ENCODE measurements at regions not wholly inside any gene's neighbourhood (a gene's known extent, or its start where the extent isn't known, plus 50 kb on each side); places are given as distances from the start of the nearest gene placed in this dataset.

- no peak for DNase-seq
Measured at GRCh38 chr2:128818704-128819491, 500.2 kb upstream of the HS6ST1 start.

GRCh38 chr2:128820452-128820851 is 501.8 kb upstream of the HS6ST1 start:
- DNase-seq, result no peak

- no peak for DNase-seq
Measured at GRCh38 chr2:128821010-128821409, 502.3 kb upstream of the HS6ST1 start.

GRCh38 chr2:128832946-128833663 is 514.4 kb upstream of the HS6ST1 start:
- peak; percentile 27 for DNase-seq

DNA sequence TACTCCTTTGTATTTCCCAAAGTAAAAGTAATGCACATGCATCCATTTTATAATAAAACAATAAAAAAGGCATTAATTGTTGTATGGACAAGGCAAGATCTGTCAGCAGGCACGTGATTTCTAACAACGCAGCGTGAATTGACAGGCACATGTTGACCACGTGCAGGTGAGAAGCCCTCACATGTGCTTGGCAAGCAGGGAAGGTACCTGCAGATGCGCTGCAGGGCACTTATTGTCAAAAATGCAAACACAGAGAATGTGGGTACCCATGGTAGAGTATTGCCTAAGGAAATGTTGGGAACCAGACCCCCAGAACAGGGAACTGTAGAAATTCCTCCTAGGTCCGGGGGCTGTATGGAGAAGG is 515.0 kb upstream of the HS6ST1 start:
- DNase-seq, result no peak

- DNase-seq, result peak; percentile 10
Measured at GRCh38 chr2:128834207-128834879, 515.7 kb upstream of the HS6ST1 start.

GRCh38 chr2:128834880-128835252 is 516.2 kb upstream of the HS6ST1 start:
- DNase-seq, result no peak

DNA sequence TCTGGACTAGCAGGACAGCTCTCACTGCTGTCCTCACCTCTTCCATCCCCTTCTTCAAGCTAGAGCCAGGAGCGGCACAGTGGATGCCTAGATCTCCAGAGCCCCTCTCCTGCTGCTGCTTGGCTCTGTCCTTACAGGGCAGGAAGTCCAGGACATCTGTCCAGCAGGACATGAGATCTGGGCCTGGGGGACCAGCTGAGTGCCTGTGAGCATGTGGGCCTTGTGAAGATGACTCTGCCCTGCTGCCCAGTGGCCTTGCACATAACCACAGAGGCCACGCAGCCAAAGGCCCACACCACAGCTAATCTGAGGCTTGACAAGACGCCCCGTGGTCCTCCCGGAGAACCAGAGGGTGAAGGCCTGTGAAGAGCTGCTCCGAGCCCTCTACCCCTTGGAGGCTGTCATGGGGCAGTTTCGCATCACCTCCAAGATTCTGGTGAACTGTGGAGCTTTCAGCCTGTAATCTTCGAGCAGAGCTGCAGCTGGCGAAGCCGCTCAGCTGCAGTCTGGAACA is 516.7 kb upstream of the HS6ST1 start:
- no peak for DNase-seq

- no peak for DNase-seq
Measured at GRCh38 chr2:128835974-128836373, 517.3 kb upstream of the HS6ST1 start.

- no peak for DNase-seq
Measured at GRCh38 chr2:128836559-128837100, 518.0 kb upstream of the HS6ST1 start.

- no peak for DNase-seq
Measured at GRCh38 chr2:128838244-128838643, 519.6 kb upstream of the HS6ST1 start.

DNA sequence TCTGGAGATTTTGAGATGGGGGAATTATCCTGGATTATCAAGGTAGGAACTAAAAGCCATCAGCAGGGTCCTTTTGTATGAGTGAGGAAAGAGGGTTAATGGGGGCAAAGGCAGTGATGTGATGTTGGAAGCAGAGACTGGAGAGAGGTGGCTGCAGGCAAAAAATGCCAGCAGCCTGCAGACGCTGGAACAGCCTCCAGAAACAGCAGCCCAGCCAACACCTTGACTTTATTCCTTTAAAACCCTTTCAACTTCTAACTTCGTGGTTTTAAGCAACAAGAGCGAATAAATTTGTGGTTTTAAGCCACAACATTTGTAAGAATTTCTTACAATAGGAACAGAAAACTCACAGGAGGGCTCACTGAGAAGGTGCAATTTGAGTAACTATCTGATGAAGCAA is 523.1 kb upstream of the HS6ST1 start:
- no peak for DNase-seq

DNA sequence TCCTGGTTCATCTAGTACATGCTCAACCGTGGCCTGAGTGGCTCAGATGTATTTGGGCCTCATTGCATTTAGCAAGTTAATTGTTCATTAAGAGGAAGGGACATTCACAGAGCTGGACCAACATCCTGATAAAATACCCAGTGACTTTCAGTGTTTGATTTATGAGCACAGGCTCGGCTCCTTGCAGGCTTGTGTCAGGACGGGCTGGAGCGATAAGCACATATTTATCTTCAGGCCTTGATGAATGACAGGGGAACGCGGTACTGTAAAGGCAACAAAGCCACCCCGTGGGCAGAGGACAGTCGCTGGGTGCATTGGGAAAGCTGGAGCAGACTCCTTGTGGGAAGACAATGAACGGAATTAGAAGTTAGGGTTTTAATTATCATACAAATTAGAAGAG is 548.6 kb upstream of the HS6ST1 start:
- no peak for DNase-seq

DNA sequence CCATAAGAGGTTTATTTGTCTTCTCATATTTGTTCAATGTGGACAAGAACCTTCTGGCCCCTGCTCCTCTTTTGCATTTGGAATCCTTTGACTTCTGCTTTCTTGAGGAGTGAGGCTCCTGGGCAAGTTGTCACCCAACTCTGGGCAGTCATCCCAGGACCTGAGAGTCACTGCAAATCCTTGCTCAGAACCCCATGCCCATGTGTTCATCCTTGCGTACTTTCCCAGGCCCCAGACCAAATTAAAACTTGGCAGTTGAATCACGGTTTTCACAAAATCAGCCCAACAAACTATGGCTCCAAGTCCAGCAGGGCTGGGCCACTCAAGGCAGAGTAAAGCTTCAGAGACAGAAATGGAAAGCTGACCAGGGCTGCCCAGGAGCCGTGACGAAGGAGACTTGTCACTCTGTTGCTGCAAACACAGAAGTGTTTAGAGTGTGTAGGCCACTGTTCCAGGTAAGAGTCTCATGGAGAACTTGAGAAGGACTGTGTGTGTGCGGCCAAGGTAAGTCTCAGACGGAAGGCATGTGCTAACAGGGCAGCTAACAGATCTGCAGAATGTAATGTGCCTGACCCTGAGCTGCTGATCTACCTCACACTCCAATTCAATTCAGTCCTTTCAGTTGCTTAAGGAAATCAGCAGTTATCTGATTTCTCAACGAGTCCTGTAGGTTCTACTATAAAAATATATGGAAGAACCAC is 549.4 kb upstream of the HS6ST1 start:
- no peak for DNase-seq

GRCh38 chr2:128868686-128869551 is 550.3 kb upstream of the HS6ST1 start:
- no peak for DNase-seq

- DNase-seq, result no peak
Measured at GRCh38 chr2:128874608-128875007, 555.9 kb upstream of the HS6ST1 start.

GRCh38 chr2:128876986-128877983 is 558.6 kb upstream of the HS6ST1 start:
- DNase-seq, result no peak

- DNase-seq, result no peak
Measured at GRCh38 chr2:128879161-128879560, 560.5 kb upstream of the HS6ST1 start.

GRCh38 chr2:128894896-128895295 is 576.2 kb upstream of the HS6ST1 start:
- no peak for DNase-seq

Data from left kidney (tissue), 1 donor.